ENCODE measurements at regions not wholly inside any gene's neighbourhood (a gene's known extent, or its start where the extent isn't known, plus 50 kb on each side); places are given as distances from the start of the nearest gene placed in this dataset.
"Not testable (repeated sequence)": the region's sequence is repeated elsewhere in the genome, so short reads cannot be mapped to it uniquely, and the experiment has no call there.

DNA sequence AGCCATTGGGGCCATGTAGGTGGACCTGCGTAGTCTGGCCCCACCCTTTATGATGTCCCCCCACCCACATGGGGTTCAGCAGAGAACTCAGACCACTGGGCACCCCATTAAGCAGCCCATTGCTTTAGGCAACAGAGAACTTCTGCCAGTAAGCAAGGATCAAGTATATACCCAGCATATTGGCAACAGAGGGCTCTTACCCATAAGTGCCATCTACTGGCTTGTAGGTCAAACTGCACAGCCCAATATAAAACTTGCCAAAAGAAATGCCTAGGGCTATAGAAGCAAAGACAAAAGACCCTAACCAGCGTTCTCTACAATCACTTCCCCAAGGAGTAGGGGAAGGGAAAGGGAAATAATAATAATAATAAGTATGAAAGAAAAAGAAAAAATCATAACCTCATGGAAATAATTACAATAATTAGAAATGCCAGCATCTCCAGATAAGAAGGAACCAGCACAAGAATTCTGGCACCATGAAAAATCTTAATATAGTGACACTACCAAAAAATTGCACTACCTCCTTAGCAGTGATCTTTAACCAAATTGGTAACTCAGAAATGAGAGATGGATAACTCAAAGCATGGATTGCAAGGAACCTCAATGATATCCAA is 1090.7 kb downstream of the FAT4 start:
- TF ChIP-seq CTCF (IDR thresholded peaks at IDR 0.05; ENCODE audit: insufficient read depth, low read depth, low read length), result peak; percentile 42
- no peak for TF ChIP-seq EZH2 (IDR thresholded peaks at IDR 0.05; ENCODE audit: insufficient read depth, low read length)
- Mint-ChIP-seq H3K4me1 (ENCODE audit: low read depth, unreplicated experiment) (no peaks in the 10 kb centered on the region), H3K27me3 (ENCODE audit: low read depth, unreplicated experiment) (no peaks in the 10 kb centered on the region), H3K36me3 (ENCODE audit: low read depth, unreplicated experiment) (no peaks in the 10 kb centered on the region), H3K4me3 (ENCODE audit: unreplicated experiment) (no peak overlapping the region), H3K9me3 (ENCODE audit: unreplicated experiment) (no peaks in the 10 kb centered on the region), H3K27ac (ENCODE audit: unreplicated experiment) (no peak overlapping the region)
- Histone ChIP-seq H4K20me1 (ENCODE audit: insufficient read depth, low read length) (no peaks in the 10 kb centered on the region), H3K9ac (ENCODE audit: low read length) (no peak overlapping the region), H2AFZ (ENCODE audit: low read depth, low read length) (no peak overlapping the region), H3K4me2 (ENCODE audit: low read length) (no peak overlapping the region), H3K27me3 (ENCODE audit: insufficient read depth, low read length) (no peaks in the 10 kb centered on the region), H3K4me1 (ENCODE audit: insufficient read depth, low read length) (no peaks in the 10 kb centered on the region), H3K4me3 (ENCODE audit: insufficient read depth, low read depth, low read length) (no peak overlapping the region), H3K27ac (ENCODE audit: low read depth, low read length) (no peak overlapping the region), H3K9me3 (ENCODE audit: insufficient read depth, low read depth, low read length) (no peaks in the 10 kb centered on the region), H3K36me3 (ENCODE audit: insufficient read depth, low read length) (no peaks in the 10 kb centered on the region), H3K79me2 (ENCODE audit: insufficient read depth, low read length) (no peaks in the 10 kb centered on the region)
- DNase-seq (ENCODE audit: low read depth), result peak; percentile 10
- FAIRE-seq, result no peak

GRCh38 chr4:126409746-126410145 is 1095.0 kb downstream of the FAT4 start:
- TF ChIP-seq CTCF (IDR thresholded peaks at IDR 0.05; ENCODE audit: insufficient read depth, low read depth, low read length), result no peak
- no peak for TF ChIP-seq EZH2 (IDR thresholded peaks at IDR 0.05; ENCODE audit: insufficient read depth, low read length)
- FAIRE-seq, result no peak

DNA sequence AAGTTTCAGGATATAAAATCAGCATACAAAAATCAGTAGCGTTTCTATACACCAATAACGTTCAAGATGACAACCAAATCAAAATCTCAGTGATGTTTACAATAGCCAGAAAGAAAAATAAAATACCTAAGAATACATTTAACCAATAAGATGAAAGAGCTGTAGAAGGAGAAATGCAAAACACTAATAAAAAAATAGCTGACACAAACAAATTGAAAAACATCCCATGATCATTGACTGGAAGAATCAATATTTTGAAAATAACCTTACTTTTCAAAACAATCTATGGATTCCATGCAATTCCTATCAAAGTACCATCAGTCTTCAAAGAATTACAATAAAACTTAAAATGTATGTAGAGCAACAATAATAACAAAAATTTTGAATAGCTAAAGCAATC is 1096.3 kb downstream of the FAT4 start:
- FAIRE-seq (no peak), DNase-seq (ENCODE audit: low read depth) (no peak)
- no peaks in the 10 kb centered on the region for H3K27me3 ChIP-seq (ENCODE audit: insufficient read depth, low read length)
- no peak overlapping the region for H3K4me3 Mint-ChIP-seq (ENCODE audit: unreplicated experiment)
- H3K27me3 Mint-ChIP-seq (ENCODE audit: low read depth, unreplicated experiment), result no peaks in the 10 kb centered on the region
- no peaks in the 10 kb centered on the region for H3K79me2 ChIP-seq (ENCODE audit: insufficient read depth, low read length)
- H3K9me3 Mint-ChIP-seq (ENCODE audit: unreplicated experiment), result no peaks in the 10 kb centered on the region
- H2AFZ ChIP-seq (ENCODE audit: low read depth, low read length), result no peak overlapping the region
- H3K27ac Mint-ChIP-seq (ENCODE audit: unreplicated experiment), result no peak overlapping the region
- H3K36me3 Mint-ChIP-seq (ENCODE audit: low read depth, unreplicated experiment), result no peaks in the 10 kb centered on the region
- no peak overlapping the region for H3K4me3 ChIP-seq (ENCODE audit: insufficient read depth, low read depth, low read length)
- H4K20me1 ChIP-seq (ENCODE audit: insufficient read depth, low read length), result no peaks in the 10 kb centered on the region
- H3K36me3 ChIP-seq (ENCODE audit: insufficient read depth, low read length), result no peaks in the 10 kb centered on the region
- TF ChIP-seq CTCF (IDR thresholded peaks at IDR 0.05; ENCODE audit: insufficient read depth, low read depth, low read length), result no peak
- no peak for TF ChIP-seq EZH2 (IDR thresholded peaks at IDR 0.05; ENCODE audit: insufficient read depth, low read length)
- no peak overlapping the region for H3K4me2 ChIP-seq (ENCODE audit: low read length)
- no peak overlapping the region for H3K27ac ChIP-seq (ENCODE audit: low read depth, low read length)
- no peaks in the 10 kb centered on the region for H3K4me1 Mint-ChIP-seq (ENCODE audit: low read depth, unreplicated experiment)
- H3K4me1 ChIP-seq (ENCODE audit: insufficient read depth, low read length), result no peaks in the 10 kb centered on the region
- H3K9me3 ChIP-seq (ENCODE audit: insufficient read depth, low read depth, low read length), result no peaks in the 10 kb centered on the region
- H3K9ac ChIP-seq (ENCODE audit: low read length), result no peak overlapping the region

More at GRCh38 chr4:126409746-126410145, 1095.0 kb downstream of the FAT4 start:
- no peak overlapping the region for H3K4me3 Mint-ChIP-seq (ENCODE audit: unreplicated experiment)
- Histone ChIP-seq H3K9me3 (ENCODE audit: insufficient read depth, low read depth, low read length) (no peaks in the 10 kb centered on the region), H3K79me2 (ENCODE audit: insufficient read depth, low read length) (no peaks in the 10 kb centered on the region), H4K20me1 (ENCODE audit: insufficient read depth, low read length) (no peaks in the 10 kb centered on the region), H3K4me1 (ENCODE audit: insufficient read depth, low read length) (no peaks in the 10 kb centered on the region), H3K9ac (ENCODE audit: low read length) (no peak overlapping the region), H3K4me3 (ENCODE audit: insufficient read depth, low read depth, low read length) (no peak overlapping the region), H2AFZ (ENCODE audit: low read depth, low read length) (no peak overlapping the region), H3K27me3 (ENCODE audit: insufficient read depth, low read length) (no peaks in the 10 kb centered on the region), H3K4me2 (ENCODE audit: low read length) (no peak overlapping the region), H3K27ac (ENCODE audit: low read depth, low read length) (no peak overlapping the region), H3K36me3 (ENCODE audit: insufficient read depth, low read length) (no peaks in the 10 kb centered on the region)
- H3K4me1 Mint-ChIP-seq (ENCODE audit: low read depth, unreplicated experiment), result no peaks in the 10 kb centered on the region
- H3K27me3 Mint-ChIP-seq (ENCODE audit: low read depth, unreplicated experiment), result no peaks in the 10 kb centered on the region
- no peak overlapping the region for H3K27ac Mint-ChIP-seq (ENCODE audit: unreplicated experiment)
- no peaks in the 10 kb centered on the region for H3K9me3 Mint-ChIP-seq (ENCODE audit: unreplicated experiment)
- DNase-seq (ENCODE audit: low read depth), result no peak
- H3K36me3 Mint-ChIP-seq (ENCODE audit: low read depth, unreplicated experiment), result no peaks in the 10 kb centered on the region

DNA sequence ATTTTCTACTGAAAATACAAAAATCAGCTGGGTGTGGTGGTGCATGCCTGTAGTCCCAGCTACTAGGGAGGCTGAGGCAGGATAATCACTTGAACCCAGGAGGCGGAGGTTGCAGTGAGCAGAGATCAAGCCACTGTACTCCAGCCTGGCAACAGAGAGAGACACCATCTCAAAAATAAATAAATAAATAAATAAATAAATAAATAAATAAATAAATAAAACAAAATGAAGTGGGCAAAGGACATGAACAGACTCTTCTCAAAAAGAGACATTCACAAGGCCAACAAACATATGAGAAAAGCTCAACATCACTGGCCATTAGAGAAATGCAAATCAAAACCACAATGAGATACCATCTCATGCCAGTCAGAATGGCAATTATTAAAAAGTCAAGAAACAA is 1097.6 kb downstream of the FAT4 start:
- not testable (repeated sequence) for H3K4me3 Mint-ChIP-seq (ENCODE audit: unreplicated experiment); DNase-seq (ENCODE audit: low read depth); H3K4me1 Mint-ChIP-seq (ENCODE audit: low read depth, unreplicated experiment); H3K4me3 ChIP-seq (ENCODE audit: insufficient read depth, low read depth, low read length); H3K9me3 Mint-ChIP-seq (ENCODE audit: unreplicated experiment); H2AFZ ChIP-seq (ENCODE audit: low read depth, low read length); FAIRE-seq; H3K27ac Mint-ChIP-seq (ENCODE audit: unreplicated experiment); H3K27ac ChIP-seq (ENCODE audit: low read depth, low read length); H3K27me3 Mint-ChIP-seq (ENCODE audit: low read depth, unreplicated experiment); H3K4me1 ChIP-seq (ENCODE audit: insufficient read depth, low read length); H3K36me3 Mint-ChIP-seq (ENCODE audit: low read depth, unreplicated experiment); H3K4me2 ChIP-seq (ENCODE audit: low read length); H4K20me1 ChIP-seq (ENCODE audit: insufficient read depth, low read length); H3K9me3 ChIP-seq (ENCODE audit: insufficient read depth, low read depth, low read length); H3K27me3 ChIP-seq (ENCODE audit: insufficient read depth, low read length); H3K79me2 ChIP-seq (ENCODE audit: insufficient read depth, low read length); H3K36me3 ChIP-seq (ENCODE audit: insufficient read depth, low read length); H3K9ac ChIP-seq (ENCODE audit: low read length)
